Activated naive CD4-positive, alpha-beta T cell treated with anti-CD3 and anti-CD28 coated beads, Interleukin-2, amount 50 U/mL, for 72 hours (primary cell): ENCODE measurements at regions not wholly inside any gene's neighbourhood (a gene's known extent, or its start where the extent isn't known, plus 50 kb on each side); places are given as distances from the start of the nearest gene placed in this dataset.
A peak's percentile ranks its signal among the peaks of the same experiment; 100 is the strongest.

Experiments used
- ATAC-seq, 2 donors: fragments of 150-1000 bp; cut with Tn5 transposase; 2 replicates each; pipeline ENCODE4 v1.10.0; 2021; ENCODE audit warnings: mild to moderate bottlenecking in 2 of 2, moderate library complexity in 2 of 2
- DNase-seq, 2 donors: peaks; one replicate each; pipeline ENCODE4 v3.0.0; 2021 to 2022; ENCODE audit warnings: low spot score in 2 of 2
- H3K27ac Mint-ChIP-seq, 2 donors: one replicate each; pipeline ENCODE4 v1.8.0; 2022; ENCODE audit warnings: mild to moderate bottlenecking in 2 of 2, mixed read lengths in 2 of 2
- H3K36me3 Mint-ChIP-seq, 2 donors: one replicate each; pipeline ENCODE4 v1.8.0; 2022; ENCODE audit warnings: mixed read lengths in 2 of 2
- H3K9me3 Mint-ChIP-seq, 2 donors: one replicate each; pipeline ENCODE4 v1.8.0; 2022; ENCODE audit warnings: mixed read lengths in 2 of 2

GRCh38 chr5:167554564-167555290 is 736.7 kb upstream of the WWC1 start:
- Mint-ChIP-seq H3K36me3 (no peaks in the 10 kb centered on the region), H3K9me3 (peaks cover 0 to 7% of the 10 kb centered on the region in 2 donors), H3K27ac (no peak overlapping the region)
- no peak for DNase-seq
- ATAC-seq, result no peak

GRCh38 chr5:167555565-167556166 is 735.8 kb upstream of the WWC1 start:
- Mint-ChIP-seq H3K9me3 (peaks cover 0 to 7% of the 10 kb centered on the region in 2 donors), H3K36me3 (no peaks in the 10 kb centered on the region), H3K27ac (no peak overlapping the region)
- DNase-seq (no peak), ATAC-seq (no peak)

GRCh38 chr5:167557359-167557758 is 734.1 kb upstream of the WWC1 start:
- ATAC-seq (no peak), DNase-seq (no peak)
- no peak overlapping the region for H3K27ac Mint-ChIP-seq
- peaks cover 0 to 7% of the 10 kb centered on the region in 2 donors for H3K9me3 Mint-ChIP-seq
- no peaks in the 10 kb centered on the region for H3K36me3 Mint-ChIP-seq

- DNase-seq (no peak), ATAC-seq (no peak)
- Mint-ChIP-seq H3K9me3 (peaks cover 4 to 6% of the 10 kb centered on the region in 2 donors), H3K36me3 (no peaks in the 10 kb centered on the region), H3K27ac (no peak overlapping the region)
Observed at GRCh38 chr5:167561796-167562195, 729.6 kb upstream of the WWC1 start.

GRCh38 chr5:167564275-167564674 is 727.2 kb upstream of the WWC1 start:
- DNase-seq, result no peak
- peak overlapping the region in 1 of 2 donors; percentile 24 for H3K27ac Mint-ChIP-seq
- H3K36me3 Mint-ChIP-seq, result no peaks in the 10 kb centered on the region
- H3K9me3 Mint-ChIP-seq, result peaks cover 4 to 6% of the 10 kb centered on the region in 2 donors
- ATAC-seq, result no peak

GRCh38 chr5:167565189-167565954 is 726.1 kb upstream of the WWC1 start:
- ATAC-seq (no peak), DNase-seq (no peak)
- Mint-ChIP-seq H3K9me3 (peaks cover 4 to 11% of the 10 kb centered on the region in 2 donors), H3K27ac (no peak overlapping the region), H3K36me3 (no peaks in the 10 kb centered on the region)

GRCh38 chr5:167570431-167570830 is 721.0 kb upstream of the WWC1 start:
- DNase-seq (no peak), ATAC-seq (no peak)
- H3K27ac Mint-ChIP-seq, result no peak overlapping the region
- peaks cover 0 to 5% of the 10 kb centered on the region in 2 donors for H3K9me3 Mint-ChIP-seq
- no peaks in the 10 kb centered on the region for H3K36me3 Mint-ChIP-seq

GRCh38 chr5:167571824-167572223 is 719.6 kb upstream of the WWC1 start:
- ATAC-seq (no peak), DNase-seq (no peak)
- peaks cover 0 to 5% of the 10 kb centered on the region in 2 donors for H3K9me3 Mint-ChIP-seq
- no peaks in the 10 kb centered on the region for H3K36me3 Mint-ChIP-seq
- no peak overlapping the region for H3K27ac Mint-ChIP-seq

- DNase-seq (no peak), ATAC-seq (no peak)
- H3K36me3 Mint-ChIP-seq, result no peaks in the 10 kb centered on the region
- peaks cover 0 to 5% of the 10 kb centered on the region in 2 donors for H3K9me3 Mint-ChIP-seq
- no peak overlapping the region for H3K27ac Mint-ChIP-seq
Observed at GRCh38 chr5:167573370-167574127, 717.9 kb upstream of the WWC1 start.

- DNase-seq, result no peak
- H3K9me3 Mint-ChIP-seq, result peaks cover 0 to 5% of the 10 kb centered on the region in 2 donors
- ATAC-seq, result no peak
- H3K27ac Mint-ChIP-seq, result no peak overlapping the region
- H3K36me3 Mint-ChIP-seq, result no peaks in the 10 kb centered on the region
Observed at GRCh38 chr5:167574464-167574863, 717.0 kb upstream of the WWC1 start.

GRCh38 chr5:167575330-167575729 is 716.1 kb upstream of the WWC1 start:
- DNase-seq (no peak), ATAC-seq (no peak)
- Mint-ChIP-seq H3K27ac (no peak overlapping the region), H3K9me3 (no peaks in the 10 kb centered on the region), H3K36me3 (no peaks in the 10 kb centered on the region)

GRCh38 chr5:167576126-167576525 is 715.3 kb upstream of the WWC1 start:
- Mint-ChIP-seq H3K27ac (no peak overlapping the region), H3K36me3 (no peaks in the 10 kb centered on the region), H3K9me3 (no peaks in the 10 kb centered on the region)
- ATAC-seq (no peak), DNase-seq (no peak)

- ATAC-seq (no peak), DNase-seq (no peak)
- H3K27ac Mint-ChIP-seq, result no peak overlapping the region
- H3K9me3 Mint-ChIP-seq, result no peaks in the 10 kb centered on the region
- no peaks in the 10 kb centered on the region for H3K36me3 Mint-ChIP-seq
Observed at GRCh38 chr5:167576897-167577296, 714.5 kb upstream of the WWC1 start.

- Mint-ChIP-seq H3K27ac (no peak overlapping the region), H3K36me3 (no peaks in the 10 kb centered on the region), H3K9me3 (no peaks in the 10 kb centered on the region)
- DNase-seq, result no peak
- no peak for ATAC-seq
Observed at GRCh38 chr5:167577616-167578015, 713.8 kb upstream of the WWC1 start.

GRCh38 chr5:167578977-167579692 is 712.3 kb upstream of the WWC1 start:
- Mint-ChIP-seq H3K27ac (no peak overlapping the region), H3K36me3 (no peaks in the 10 kb centered on the region)
- no peak for DNase-seq

GRCh38 chr5:167579693-167580055 is 711.8 kb upstream of the WWC1 start:
- Mint-ChIP-seq H3K9me3 (no peaks in the 10 kb centered on the region), H3K36me3 (no peaks in the 10 kb centered on the region), H3K27ac (no peak overlapping the region)
- no peak for ATAC-seq
- no peak for DNase-seq

More at GRCh38 chr5:167578977-167579692, 712.3 kb upstream of the WWC1 start:
- no peak for ATAC-seq
- no peaks in the 10 kb centered on the region for H3K9me3 Mint-ChIP-seq
